Spinal cord (tissue), 9 donors: ENCODE measurements at regions not wholly inside any gene's neighbourhood (a gene's known extent, or its start where the extent isn't known, plus 50 kb on each side); places are given as distances from the start of the nearest gene placed in this dataset.
"Not testable (repeated sequence)": the region's sequence is repeated elsewhere in the genome, so short reads cannot be mapped to it uniquely, and the experiment has no call there.

Experiments
- DNase-seq, 6 donors: peaks; one replicate each; pipeline versions ENCODE4 v3.0.0 to v3.0.0-alpha.2; 2013 to 2015; ENCODE audit warnings: low spot score in 6 of 6, low read depth in 4 of 6
- H3K27ac ChIP-seq: one replicate; pipeline ENCODE4 v1.5.1; 2013; ENCODE audit warnings: low read depth, low read length, control low read depth
- H3K27me3 ChIP-seq: one replicate; pipeline ENCODE4 v1.6.1; 2013; ENCODE audit warnings: low read length; ENCODE audit not compliant: control insufficient read depth, insufficient read depth
- H3K36me3 ChIP-seq: one replicate; pipeline ENCODE4 v1.6.1; 2013; ENCODE audit warnings: low read length; ENCODE audit not compliant: control insufficient read depth, insufficient read depth
- H3K4me1 ChIP-seq: one replicate; pipeline ENCODE4 v1.6.1; 2013; ENCODE audit warnings: low read length; ENCODE audit not compliant: control insufficient read depth, insufficient read depth
- H3K4me3 ChIP-seq: one replicate; pipeline ENCODE4 v1.5.1; 2013; ENCODE audit warnings: low read depth, low read length, control low read depth
- H3K9me3 ChIP-seq: one replicate; pipeline ENCODE4 v1.6.1; 2013; ENCODE audit warnings: low read length; ENCODE audit not compliant: control insufficient read depth, insufficient read depth
- WGBS: methylation state at CpG from one replicate; pipeline ENCODE4 v1.1.5; 2013; ENCODE audit warnings: missing lambda C conversion rate; ENCODE audit not compliant: insufficient coverage; 5-methylcytosine and 5-hydroxymethylcytosine counted together
- donor health status: healthy.

DNA sequence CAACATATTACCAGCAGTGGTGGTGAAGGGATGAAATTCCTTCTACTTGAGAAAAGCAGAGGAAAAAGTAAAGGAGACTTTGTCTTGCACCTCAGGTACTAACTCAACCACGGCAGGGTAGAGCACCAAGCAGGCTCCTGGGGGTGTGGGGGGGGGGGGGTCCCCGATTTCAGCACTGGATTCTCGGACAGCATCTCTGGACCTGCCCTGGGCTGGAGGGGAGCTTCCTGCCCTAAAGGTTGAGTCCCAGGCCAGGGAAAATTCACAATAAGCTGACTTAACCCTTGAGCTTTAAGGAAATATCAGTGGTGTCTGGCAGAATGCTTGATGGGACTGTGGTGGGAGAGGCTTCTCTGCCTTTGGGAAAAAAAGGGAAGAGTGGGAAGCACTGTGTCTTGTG is 233.2 kb upstream of the CXADR start:
- Histone ChIP-seq H3K36me3 (no peaks in the 10 kb centered on the region), H3K27ac (no peak overlapping the region), H3K9me3 (no peaks in the 10 kb centered on the region), H3K4me1 (no peaks in the 10 kb centered on the region), H3K4me3 (no peak overlapping the region), H3K27me3 (no peaks in the 10 kb centered on the region)
- DNase-seq, result no peak
- WGBS, result 92% methylated on average over 2 of the region's 3 CpGs

DNA sequence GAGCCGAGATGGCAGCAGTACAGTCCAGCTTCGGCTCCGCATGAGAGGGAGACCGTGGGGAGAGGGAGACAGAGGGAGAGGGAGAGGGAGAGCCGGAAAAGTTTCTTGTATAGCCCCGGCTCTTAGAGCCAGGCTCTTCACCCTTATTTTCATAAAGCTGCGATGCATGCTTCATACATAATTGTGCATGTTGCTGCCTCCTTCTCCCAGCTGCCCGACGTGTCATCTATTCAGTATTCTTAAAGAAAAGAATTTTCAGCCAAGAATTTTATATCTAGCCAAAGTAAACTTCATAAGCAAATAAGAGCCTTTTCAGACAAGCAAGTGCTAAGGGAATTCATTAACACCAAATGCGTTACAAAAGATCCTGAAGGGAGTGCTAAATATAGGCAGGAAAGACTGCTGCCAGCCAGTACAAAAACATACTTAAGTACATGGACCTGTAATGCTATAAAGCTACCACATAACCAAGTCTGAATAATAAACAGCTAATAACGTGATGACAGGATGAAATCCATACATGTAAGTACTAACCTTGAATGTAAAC is 219.8 kb upstream of the CXADR start:
- WGBS, result 100% methylated on average over 1 of the region's 11 CpGs
- H3K9me3 ChIP-seq, H3K4me3 ChIP-seq, H3K4me1 ChIP-seq, H3K27me3 ChIP-seq, H3K27ac ChIP-seq, H3K36me3 ChIP-seq: not testable (repeated sequence)
- peak in 1 of 6 donors; percentile 27 for DNase-seq

- WGBS, result 70% methylated on average over 5 of the region's 5 CpGs
- Histone ChIP-seq H3K27me3 (no peaks in the 10 kb centered on the region), H3K4me3 (no peak overlapping the region), H3K4me1 (no peaks in the 10 kb centered on the region), H3K36me3 (no peaks in the 10 kb centered on the region), H3K9me3 (peaks cover 3% of the 10 kb centered on the region), H3K27ac (no peak overlapping the region)
- DNase-seq, result no peak
These were observed 216.8 kb upstream of the CXADR start for GRCh38 chr21:17295997-17296396.

DNA sequence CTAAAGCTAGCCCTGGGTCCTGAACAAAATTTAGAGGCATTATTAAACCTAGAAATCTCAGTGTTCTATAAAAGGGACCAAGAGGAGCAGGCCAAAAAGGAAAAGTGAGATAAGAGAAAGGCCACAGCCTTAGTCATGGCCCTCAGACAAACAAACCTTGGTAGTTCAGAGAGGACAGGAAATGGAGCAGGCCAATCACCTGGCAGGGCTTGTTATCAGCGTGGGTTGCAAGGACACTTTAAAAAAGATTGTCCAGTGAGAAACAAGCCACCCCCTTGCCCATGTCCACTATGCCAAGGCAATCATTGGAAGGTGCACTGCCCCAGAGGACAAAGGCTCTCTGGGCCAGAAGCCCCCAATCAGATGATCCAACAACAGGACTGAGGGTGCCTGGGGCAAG is 213.3 kb upstream of the CXADR start:
- not testable (repeated sequence) for H3K4me3 ChIP-seq, DNase-seq, H3K4me1 ChIP-seq, H3K9me3 ChIP-seq, H3K36me3 ChIP-seq, H3K27me3 ChIP-seq, H3K27ac ChIP-seq
- 75% methylated on average over 1 of the region's 1 CpG for WGBS

GRCh38 chr21:17327715-17328114 is 185.1 kb upstream of the CXADR start:
- not testable (repeated sequence) for H3K27me3 ChIP-seq, H3K27ac ChIP-seq, H3K36me3 ChIP-seq, H3K4me1 ChIP-seq, H3K4me3 ChIP-seq, H3K9me3 ChIP-seq, DNase-seq
- 92% methylated on average over 6 of the region's 9 CpGs for WGBS

- Histone ChIP-seq H3K4me3 (no peak overlapping the region), H3K36me3 (no peaks in the 10 kb centered on the region), H3K27me3 (no peaks in the 10 kb centered on the region), H3K4me1 (no peaks in the 10 kb centered on the region), H3K9me3 (no peaks in the 10 kb centered on the region), H3K27ac (no peak overlapping the region)
- 51% methylated on average over 3 of the region's 3 CpGs for WGBS
- DNase-seq, result peak in 1 of 6 donors; percentile 41
These were observed 178.4 kb upstream of the CXADR start for GRCh38 chr21:17334484-17334883.

DNA sequence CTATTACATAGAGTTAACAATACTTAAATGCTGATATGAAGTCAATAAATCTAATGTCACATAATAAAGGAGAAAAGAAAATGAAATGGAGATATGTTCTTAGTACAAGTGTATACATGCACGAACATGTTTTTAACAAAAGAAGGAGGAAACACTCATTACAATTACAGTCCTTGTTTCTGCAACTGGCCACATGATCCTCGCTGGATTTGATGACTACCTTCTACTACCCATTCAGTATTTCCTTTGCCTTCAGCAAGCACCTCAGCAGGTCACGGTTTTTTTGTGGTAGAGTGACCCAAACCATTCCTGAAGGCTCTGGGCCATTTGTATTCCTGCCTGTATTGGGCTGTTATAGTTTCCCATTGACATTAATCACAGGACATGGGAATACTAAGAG is 172.8 kb upstream of the CXADR start:
- Histone ChIP-seq H3K9me3 (no peaks in the 10 kb centered on the region), H3K4me1 (no peaks in the 10 kb centered on the region), H3K27me3 (no peaks in the 10 kb centered on the region), H3K4me3 (no peak overlapping the region), H3K36me3 (no peaks in the 10 kb centered on the region), H3K27ac (no peak overlapping the region)
- WGBS, result 63% methylated on average over 2 of the region's 3 CpGs
- DNase-seq, result no peak

- Histone ChIP-seq H3K4me1 (no peaks in the 10 kb centered on the region), H3K9me3 (no peaks in the 10 kb centered on the region), H3K27ac (no peak overlapping the region), H3K27me3 (no peaks in the 10 kb centered on the region), H3K36me3 (no peaks in the 10 kb centered on the region), H3K4me3 (no peak overlapping the region)
- peak in 1 of 6 donors; percentile 2 for DNase-seq
- WGBS, result no CpG with 5 or more reads among the region's 2 CpGs
These were observed 169.8 kb upstream of the CXADR start for GRCh38 chr21:17343055-17343454.

- H3K4me1 ChIP-seq, result no peaks in the 10 kb centered on the region
- 100% methylated on average over 2 of the region's 3 CpGs for WGBS
- H3K4me3 ChIP-seq, result no peak overlapping the region
These were observed 164.5 kb upstream of the CXADR start for GRCh38 chr21:17348357-17348756.

DNA sequence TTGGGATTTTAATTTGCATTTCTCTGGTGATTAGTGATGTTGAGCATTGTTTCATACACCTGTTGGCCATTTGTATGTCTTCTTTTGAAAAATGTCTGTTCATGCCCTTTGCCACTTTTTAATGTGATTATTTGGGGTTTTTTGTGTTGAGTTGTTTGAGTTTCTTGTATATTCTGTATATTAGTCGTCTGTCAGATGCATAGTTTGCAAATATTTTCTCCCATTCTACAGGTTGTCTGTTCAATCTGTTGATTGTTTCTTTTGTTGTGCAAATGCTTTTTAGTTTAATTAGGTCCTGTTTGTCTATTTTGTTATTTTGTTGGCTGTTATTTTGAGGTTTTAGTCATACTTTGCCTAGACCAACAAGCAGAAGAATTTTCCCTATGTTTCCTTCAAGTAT is 164.0 kb upstream of the CXADR start:
- no peaks in the 10 kb centered on the region for H3K27me3 ChIP-seq
- no CpG with 5 or more reads among the region's 1 CpG for WGBS
- no peak overlapping the region for H3K4me3 ChIP-seq
- DNase-seq, result no peak
- no peaks in the 10 kb centered on the region for H3K4me1 ChIP-seq
- H3K9me3 ChIP-seq, result no peaks in the 10 kb centered on the region
- H3K27ac ChIP-seq, result no peak overlapping the region
- no peaks in the 10 kb centered on the region for H3K36me3 ChIP-seq

More at GRCh38 chr21:17348357-17348756, 164.5 kb upstream of the CXADR start:
- Histone ChIP-seq H3K27me3 (no peaks in the 10 kb centered on the region), H3K27ac (no peak overlapping the region), H3K36me3 (no peaks in the 10 kb centered on the region), H3K9me3 (no peaks in the 10 kb centered on the region)
- no peak for DNase-seq
